SK-N-SH (cell line): ENCODE measurements at regions not wholly inside any gene's neighbourhood (a gene's known extent, or its start where the extent isn't known, plus 50 kb on each side); places are given as distances from the start of the nearest gene placed in this dataset.

Source experiments
- CTCF ChIA-PET: fragments of 300-600, 350-600 bp; formaldehyde crosslinking; extraction: SDS; loops from one replicate; lab custom pipeline; 2021; lab: Yijun Ruan, JAX
- POLR2A ChIA-PET: fragments of 350-600 bp; sonication (Branson Sonifier 250); formaldehyde crosslinking; extraction: SDS; loops from one replicate; lab custom pipeline; 2020; ENCODE audit warnings: antibody characterized with exemption, inconsistent platforms; lab: Yijun Ruan, JAX
- DNase-seq: peaks from one replicate; pipeline ENCODE4 v3.0.0; 2012
- H2AFZ ChIP-seq: fragments of 200-600 bp; sonication (generic); 2 replicates; pipeline ENCODE4 v1.8.1; 2016; ENCODE audit warnings: antibody characterized with exemption, mild to moderate bottlenecking, low read depth
- H3F3A ChIP-seq: fragments of 200-600 bp; sonication (generic); replicated peaks from 2 replicates; pipeline ENCODE3; 2016; ENCODE audit warnings: antibody characterized with exemption, mild to moderate bottlenecking; ENCODE audit not compliant: insufficient read depth
- H3K27ac ChIP-seq, 2 experiments: fragments of 200-500 bp in 1 of 2; fragments of 200-600 bp in 1 of 2; sonication (Bioruptor generic) in 1 of 2; sonication (generic), shearing (Covaris generic) in 1 of 2; 2 replicates each; pipeline versions ENCODE4 v1.5.1 to v1.6.1; 2014 to 2016; ENCODE audit warnings: low read depth in 2 of 2, inconsistent platforms in 1 of 2, low read length in 1 of 2, mild to moderate bottlenecking in 1 of 2, mixed read lengths in 1 of 2
- H3K27me3 ChIP-seq: fragments of 200-600 bp; sonication (generic), shearing (Covaris generic); 2 replicates; pipeline ENCODE4 v1.6.1; 2016; ENCODE audit warnings: mixed run types; ENCODE audit not compliant: insufficient read depth
- H3K36me3 ChIP-seq, 2 experiments: fragments of 200-500 bp in 1 of 2; fragments of 200-600 bp in 1 of 2; sonication (Bioruptor generic) in 1 of 2; sonication (generic) in 1 of 2; replicated peaks in 1 of 2; 2 replicates each; pipeline versions ENCODE3 to v1.5.1; 2014 to 2016; ENCODE audit warnings: low read length in 1 of 2, mild to moderate bottlenecking in 1 of 2; ENCODE audit not compliant: insufficient read depth in 2 of 2, control insufficient read depth in 1 of 2
- H3K4me1 ChIP-seq, 2 experiments: fragments of 200-500 bp in 1 of 2; fragments of 200-600 bp in 1 of 2; sonication (Bioruptor generic) in 1 of 2; sonication (generic), shearing (Covaris generic) in 1 of 2; 2 replicates each; pipeline versions ENCODE4 v1.5.1 to v1.6.1; 2014 to 2016; ENCODE audit warnings: low read depth in 1 of 2, low read length in 1 of 2, mixed run types in 1 of 2; ENCODE audit not compliant: insufficient read depth in 2 of 2, control insufficient read depth in 1 of 2
- H3K4me2 ChIP-seq: fragments of 200-600 bp; sonication (generic), shearing (Covaris generic); 2 replicates; pipeline ENCODE4 v1.6.1; 2017; ENCODE audit warnings: mixed run types
- H3K4me3 ChIP-seq, 2 experiments: fragments of 200-500 bp in 1 of 2; fragments of 200-600 bp in 1 of 2; sonication (Bioruptor generic) in 1 of 2; sonication (generic), shearing (Covaris generic) in 1 of 2; 2 replicates each; pipeline versions ENCODE4 v1.5.1 to v1.8.1; 2014 to 2016; ENCODE audit warnings: low read depth in 2 of 2, inconsistent platforms in 1 of 2, low read length in 1 of 2, mild to moderate bottlenecking in 1 of 2, mixed read lengths in 1 of 2, moderate library complexity in 1 of 2
- H3K79me2 ChIP-seq: fragments of 200-600 bp; sonication (generic); 2 replicates; pipeline ENCODE4 v1.8.1; 2017; ENCODE audit warnings: mild to moderate bottlenecking; ENCODE audit not compliant: insufficient read depth
- H3K9ac ChIP-seq: fragments of 200-600 bp; sonication (generic); 2 replicates; pipeline ENCODE4 v1.6.1; 2017; ENCODE audit warnings: mixed run types
- H3K9me2 ChIP-seq: fragments of 200-600 bp; sonication (generic); 2 replicates; pipeline ENCODE4 v1.6.1; 2017; ENCODE audit warnings: mixed run types
- H3K9me3 ChIP-seq: fragments of 200-600 bp; sonication (generic); 2 replicates; pipeline ENCODE4 v1.6.1; 2017; ENCODE audit warnings: mixed run types, mild to moderate bottlenecking, moderate library complexity
- H4K20me1 ChIP-seq: fragments of 200-600 bp; sonication (generic); 2 replicates; pipeline ENCODE4 v1.6.1; 2017; ENCODE audit warnings: mild to moderate bottlenecking, mixed run types; ENCODE audit not compliant: insufficient read depth
- CTCF ChIP-seq: fragments of 200-600 bp; sonication (generic); IDR thresholded peaks from 2 replicates; pipeline ENCODE4 v1.6.1; 2017; ENCODE audit warnings: antibody characterized with exemption, mild to moderate bottlenecking, moderate library complexity
- EP300 ChIP-seq, 2 experiments: IDR thresholded peaks; 2 replicates each; pipeline versions ENCODE4 v1.4.0 to v1.6.1; 2012; ENCODE audit warnings: borderline replicate concordance in 1 of 2, low read depth in 1 of 2, low read length in 1 of 2
- EZH2phosphoT487 ChIP-seq: fragments of 200-600 bp; sonication (generic); IDR thresholded peaks from 2 replicates; pipeline ENCODE4 v1.6.1; 2017; ENCODE audit warnings: low read depth, mixed run types, mild to moderate bottlenecking, antibody characterized with exemption, moderate library complexity, borderline replicate concordance
- FOSL2 ChIP-seq: IDR thresholded peaks from 2 replicates; pipeline ENCODE4 v1.4.0; 2012; ENCODE audit warnings: low read depth, mild to moderate bottlenecking, moderate library complexity, borderline replicate concordance
- GATA2 ChIP-seq: sonication (generic); formaldehyde crosslinking; IDR thresholded peaks from 2 replicates; pipeline ENCODE4 v1.5.0; 2020; ENCODE audit warnings: mild to moderate bottlenecking, missing genetic modification reagents
- IRF3 ChIP-seq: fragments of 150-350 bp; IDR thresholded peaks from 2 replicates; pipeline ENCODE4 v1.6.1; 2016; ENCODE audit warnings: mild to moderate bottlenecking, low read depth, low read length
- JUND ChIP-seq: IDR thresholded peaks from 2 replicates; pipeline ENCODE4 v1.4.0; 2012
- MAX ChIP-seq: IDR thresholded peaks from 2 replicates; pipeline ENCODE4 v1.4.0; 2012; ENCODE audit warnings: low read depth
- MEF2A ChIP-seq: IDR thresholded peaks from 2 replicates; pipeline ENCODE4 v1.4.0; 2012; ENCODE audit warnings: low read depth, borderline replicate concordance
- NFIC ChIP-seq: IDR thresholded peaks from 2 replicates; pipeline ENCODE4 v1.4.0; 2012; ENCODE audit warnings: borderline replicate concordance
- POLR2AphosphoS5 ChIP-seq: IDR thresholded peaks from 2 replicates; pipeline ENCODE4 v1.6.1; 2012; ENCODE audit warnings: low read depth, low read length
- RAD21 ChIP-seq: IDR thresholded peaks from 2 replicates; pipeline ENCODE4 v1.6.1; 2012; ENCODE audit warnings: mild to moderate bottlenecking, low read length
- RFX5 ChIP-seq: IDR thresholded peaks from 2 replicates; pipeline ENCODE4 v1.6.1; 2012; ENCODE audit warnings: mild to moderate bottlenecking, improper control_type of control experiment, low read length
- RXRA ChIP-seq: IDR thresholded peaks from 2 replicates; pipeline ENCODE4 v1.4.0; 2012; ENCODE audit warnings: low read depth, mild to moderate bottlenecking, borderline replicate concordance
- SMC3 ChIP-seq: IDR thresholded peaks from 2 replicates; pipeline ENCODE4 v1.6.1; 2012; ENCODE audit warnings: low read depth, low read length, improper control_type of control experiment
- TEAD4 ChIP-seq: IDR thresholded peaks from 2 replicates; pipeline ENCODE4 v1.4.0; 2012; ENCODE audit warnings: mild to moderate bottlenecking, borderline replicate concordance; ENCODE audit not compliant: insufficient read depth
- WGBS: methylation state at CpG from one replicate; pipeline ENCODE4 v1.1.6; 2017; ENCODE audit warnings: low lambda C conversion rate; 5-methylcytosine and 5-hydroxymethylcytosine counted together
- TF ChIP-seq, protein P1 (sequence below): IDR thresholded peaks from 2 replicates; pipeline ENCODE4 v1.6.1; 2012; ENCODE audit warnings: mild to moderate bottlenecking, low read depth, low read length, moderate library complexity

GRCh38 chr6:47157653-47158219, 115.6 kb upstream of the ADGRF1 start:
- ChIA-PET CTCF (interaction anchor here (1.7 kb wide), 1 partner anchor 60 kb away, joined by 4 read pairs; no protein-coding TSS in a partner anchor), POLR2A (no interaction called here)
- Histone ChIP-seq H3K9me2 (no peaks in the 10 kb centered on the region), H3K4me2 (no peak overlapping the region), H2AFZ (no peak overlapping the region), H3K27ac (no peak overlapping the region), H3K9me3 (no peaks in the 10 kb centered on the region), H4K20me1 (no peaks in the 10 kb centered on the region), H3K4me1 (no peaks in the 10 kb centered on the region), H3K4me3 (no peak overlapping the region), H3K79me2 (no peaks in the 10 kb centered on the region), H3K9ac (no peak overlapping the region), H3K36me3 (no peaks in the 10 kb centered on the region), H3F3A (no peaks in the 10 kb centered on the region), H3K27me3 (no peaks in the 10 kb centered on the region)
- no peak for DNase-seq
- WGBS = 45% methylated on average over 2 of the region's 2 CpGs
- TF ChIP-seq SMC3 (no peak), RXRA (no peak), EZH2phosphoT487 (no peak), RFX5 (no peak), POLR2AphosphoS5 (no peak), FOSL2 (no peak), NFIC (no peak)

DNA sequence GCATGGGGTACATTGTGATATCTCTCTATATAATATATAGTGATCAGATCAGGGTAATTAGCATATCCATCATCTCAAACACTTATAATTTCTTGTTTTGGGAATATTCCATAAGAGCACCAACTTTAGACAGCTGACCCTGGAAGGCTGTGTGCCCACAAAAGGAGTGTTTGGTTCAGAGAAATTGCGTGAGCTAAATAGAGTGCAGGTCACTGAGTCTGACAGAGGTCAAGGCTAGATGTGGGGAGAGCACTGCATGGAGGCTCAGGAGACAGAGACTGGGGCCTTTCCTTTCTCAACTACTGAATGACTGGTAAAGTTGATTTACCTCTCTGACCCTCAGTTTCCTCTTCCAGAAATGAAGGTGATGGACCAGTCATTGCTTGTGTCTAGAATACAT, 114.9 kb upstream of the ADGRF1 start:
- Histone ChIP-seq H2AFZ (no peak overlapping the region), H4K20me1 (no peaks in the 10 kb centered on the region), H3K9ac (no peak overlapping the region), H3K36me3 (no peaks in the 10 kb centered on the region), H3K4me2 (no peak overlapping the region), H3K9me3 (no peaks in the 10 kb centered on the region), H3K27me3 (no peaks in the 10 kb centered on the region), H3F3A (no peaks in the 10 kb centered on the region), H3K4me1 (no peaks in the 10 kb centered on the region), H3K4me3 (no peak overlapping the region), H3K79me2 (no peaks in the 10 kb centered on the region), H3K9me2 (no peaks in the 10 kb centered on the region), H3K27ac (no peak overlapping the region)
- TF ChIP-seq RAD21 (no peak), MEF2A (no peak), TEAD4 (no peak), MAX (no peak), JUND (no peak), EP300 (IDR thresholded peaks at IDR 0.05; ENCODE audit: borderline replicate concordance in 1 of 2, low read depth in 1 of 2, low read length in 1 of 2) (no peak), CTCF (no peak), NFIC (no peak), GATA2 (no peak), IRF3 (no peak), FOSL2 (no peak), RXRA (no peak)
- TF ChIP-seq, protein P1, sequence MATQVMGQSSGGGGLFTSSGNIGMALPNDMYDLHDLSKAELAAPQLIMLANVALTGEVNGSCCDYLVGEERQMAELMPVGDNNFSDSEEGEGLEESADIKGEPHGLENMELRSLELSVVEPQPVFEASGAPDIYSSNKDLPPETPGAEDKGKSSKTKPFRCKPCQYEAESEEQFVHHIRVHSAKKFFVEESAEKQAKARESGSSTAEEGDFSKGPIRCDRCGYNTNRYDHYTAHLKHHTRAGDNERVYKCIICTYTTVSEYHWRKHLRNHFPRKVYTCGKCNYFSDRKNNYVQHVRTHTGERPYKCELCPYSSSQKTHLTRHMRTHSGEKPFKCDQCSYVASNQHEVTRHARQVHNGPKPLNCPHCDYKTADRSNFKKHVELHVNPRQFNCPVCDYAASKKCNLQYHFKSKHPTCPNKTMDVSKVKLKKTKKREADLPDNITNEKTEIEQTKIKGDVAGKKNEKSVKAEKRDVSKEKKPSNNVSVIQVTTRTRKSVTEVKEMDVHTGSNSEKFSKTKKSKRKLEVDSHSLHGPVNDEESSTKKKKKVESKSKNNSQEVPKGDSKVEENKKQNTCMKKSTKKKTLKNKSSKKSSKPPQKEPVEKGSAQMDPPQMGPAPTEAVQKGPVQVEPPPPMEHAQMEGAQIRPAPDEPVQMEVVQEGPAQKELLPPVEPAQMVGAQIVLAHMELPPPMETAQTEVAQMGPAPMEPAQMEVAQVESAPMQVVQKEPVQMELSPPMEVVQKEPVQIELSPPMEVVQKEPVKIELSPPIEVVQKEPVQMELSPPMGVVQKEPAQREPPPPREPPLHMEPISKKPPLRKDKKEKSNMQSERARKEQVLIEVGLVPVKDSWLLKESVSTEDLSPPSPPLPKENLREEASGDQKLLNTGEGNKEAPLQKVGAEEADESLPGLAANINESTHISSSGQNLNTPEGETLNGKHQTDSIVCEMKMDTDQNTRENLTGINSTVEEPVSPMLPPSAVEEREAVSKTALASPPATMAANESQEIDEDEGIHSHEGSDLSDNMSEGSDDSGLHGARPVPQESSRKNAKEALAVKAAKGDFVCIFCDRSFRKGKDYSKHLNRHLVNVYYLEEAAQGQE = no peak
- DNase-seq = no peak
- CTCF ChIA-PET = interaction anchor here (1.7 kb wide), 1 partner anchor 59 kb away, joined by 4 read pairs; no protein-coding TSS in a partner anchor
- POLR2A ChIA-PET = no interaction called here
- 100% methylated on average over 1 of the region's 1 CpG for WGBS
